T-helper 1 cell treated with Interleukin-12 subunit alpha and Interleukin-12 subunit beta and Interleukin-4 antibody, amounts not matched to agents 30 μg/mL and 1 μg/mL, for 36 hours (primary cell): ENCODE measurements at regions not wholly inside any gene's neighbourhood (a gene's known extent, or its start where the extent isn't known, plus 50 kb on each side); places are given as distances from the start of the nearest gene placed in this dataset.

Source experiments
- H3K27ac Mint-ChIP-seq: one replicate; pipeline ENCODE4 v1.8.0; 2021; ENCODE audit warnings: mild to moderate bottlenecking, mixed read lengths
- H3K27me3 Mint-ChIP-seq: one replicate; pipeline ENCODE4 v1.8.0; 2021; ENCODE audit warnings: low read depth, mixed read lengths
- H3K36me3 Mint-ChIP-seq: one replicate; pipeline ENCODE4 v1.8.0; 2021; ENCODE audit warnings: low read depth, mixed read lengths
- H3K4me1 Mint-ChIP-seq: one replicate; pipeline ENCODE4 v1.8.0; 2021; ENCODE audit warnings: low read depth, mixed read lengths
- H3K4me3 Mint-ChIP-seq: one replicate; pipeline ENCODE4 v1.8.0; 2021; ENCODE audit warnings: mild to moderate bottlenecking, moderate library complexity, mixed read lengths
- H3K9me3 Mint-ChIP-seq: one replicate; pipeline ENCODE4 v1.8.0; 2021; ENCODE audit warnings: mixed read lengths

DNA sequence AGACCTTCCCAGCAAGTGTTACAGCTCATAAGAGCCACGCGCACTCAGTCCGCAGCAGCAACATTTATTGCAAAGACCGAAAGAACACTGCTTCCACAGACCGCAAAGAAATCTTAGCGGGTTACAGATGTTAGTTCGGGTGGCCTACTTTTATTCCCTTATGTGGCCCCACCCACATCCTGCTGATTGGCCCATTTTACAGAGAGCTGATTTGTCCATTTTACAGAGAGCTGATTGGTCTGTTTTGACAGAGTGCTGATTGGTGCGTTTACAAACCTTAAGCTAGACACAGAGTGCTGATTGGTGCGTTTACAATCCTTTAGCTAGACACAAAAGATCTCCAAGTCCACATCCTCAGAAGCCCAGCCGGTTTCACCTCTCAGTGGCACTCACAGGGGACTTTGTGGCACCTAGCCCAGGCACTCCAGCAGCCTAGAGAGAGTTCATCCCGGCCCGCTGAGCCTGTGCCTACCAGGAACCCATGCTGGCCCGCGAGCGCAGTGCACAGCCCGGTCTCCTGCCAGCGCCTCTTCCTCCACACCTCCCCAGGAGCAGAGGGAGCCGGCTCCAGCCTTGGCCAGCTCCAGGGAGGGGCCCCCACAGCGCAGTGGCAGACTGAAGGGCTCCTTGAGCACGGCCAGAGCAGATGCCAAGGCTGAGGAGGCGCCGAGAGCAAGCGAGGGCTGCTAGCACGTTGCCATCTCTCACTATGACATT is 244.3 kb upstream of the TSHZ2 start:
- Mint-ChIP-seq H3K4me1 (no peaks in the 10 kb centered on the region), H3K27ac (no peak overlapping the region), H3K4me3 (no peak overlapping the region), H3K27me3 (no peaks in the 10 kb centered on the region), H3K36me3 (no peaks in the 10 kb centered on the region), H3K9me3 (peaks cover 6% of the 10 kb centered on the region)

DNA sequence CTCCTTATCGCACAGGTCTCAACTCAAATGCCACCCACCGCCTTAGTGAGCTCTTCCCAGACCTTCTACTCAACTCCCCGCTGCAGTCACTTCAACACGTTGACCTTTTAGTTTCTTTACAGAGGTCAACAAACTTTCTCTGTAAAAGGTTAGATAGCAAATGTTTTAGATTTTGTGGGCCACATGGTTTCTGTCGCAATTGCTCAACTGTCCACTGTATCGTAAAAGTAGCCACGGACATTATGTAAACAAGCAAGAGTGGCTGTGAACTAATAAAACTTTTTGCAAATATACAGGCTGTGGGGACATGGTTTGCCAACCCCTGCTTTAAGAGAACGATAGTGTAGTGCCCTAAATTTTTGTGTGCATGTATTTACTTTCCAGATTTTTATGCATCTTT is 247.6 kb upstream of the TSHZ2 start:
- H3K9me3 Mint-ChIP-seq: peaks cover 6% of the 10 kb centered on the region
- H3K27ac Mint-ChIP-seq: no peak overlapping the region
- H3K27me3 Mint-ChIP-seq: no peaks in the 10 kb centered on the region
- H3K4me1 Mint-ChIP-seq: no peaks in the 10 kb centered on the region
- no peaks in the 10 kb centered on the region for H3K36me3 Mint-ChIP-seq
- no peak overlapping the region for H3K4me3 Mint-ChIP-seq

DNA sequence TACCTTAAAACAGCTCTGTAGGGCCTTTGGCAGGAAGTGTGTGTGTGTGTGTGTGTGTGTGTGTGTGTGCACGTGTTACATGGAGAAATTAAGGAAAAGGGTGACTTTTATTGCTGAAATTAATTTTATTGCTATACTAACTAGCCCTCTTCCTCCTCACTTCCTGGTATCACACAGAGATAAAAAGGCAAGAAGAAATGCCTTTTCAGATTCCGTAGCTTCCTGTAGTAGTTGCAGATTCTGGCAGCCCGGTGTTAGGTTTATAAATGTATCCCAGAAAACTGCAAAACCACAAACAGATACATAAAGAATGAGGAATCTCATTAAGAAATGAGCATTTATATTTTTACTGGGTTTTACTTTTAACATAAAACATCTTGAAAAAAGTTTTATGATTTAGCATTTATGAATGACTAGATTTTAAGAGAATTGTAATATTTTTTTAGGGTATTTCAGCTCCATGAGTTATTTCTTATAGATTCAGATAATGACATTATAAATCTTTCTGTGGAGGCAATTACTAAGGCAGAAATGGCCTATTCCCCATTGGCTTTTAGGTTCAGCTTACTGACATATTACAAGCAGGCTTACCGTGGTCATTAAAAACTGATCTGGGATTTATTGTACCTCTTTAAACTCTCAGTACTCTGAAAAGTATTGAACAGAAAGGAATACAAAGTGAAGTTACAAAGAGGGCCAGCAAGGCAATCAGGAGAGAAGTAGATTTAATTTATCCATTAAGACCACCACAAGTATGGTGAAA is 249.1 kb upstream of the TSHZ2 start:
- Mint-ChIP-seq H3K4me1 (no peaks in the 10 kb centered on the region), H3K36me3 (no peaks in the 10 kb centered on the region), H3K9me3 (no peaks in the 10 kb centered on the region), H3K4me3 (no peak overlapping the region), H3K27me3 (no peaks in the 10 kb centered on the region), H3K27ac (no peak overlapping the region)

DNA sequence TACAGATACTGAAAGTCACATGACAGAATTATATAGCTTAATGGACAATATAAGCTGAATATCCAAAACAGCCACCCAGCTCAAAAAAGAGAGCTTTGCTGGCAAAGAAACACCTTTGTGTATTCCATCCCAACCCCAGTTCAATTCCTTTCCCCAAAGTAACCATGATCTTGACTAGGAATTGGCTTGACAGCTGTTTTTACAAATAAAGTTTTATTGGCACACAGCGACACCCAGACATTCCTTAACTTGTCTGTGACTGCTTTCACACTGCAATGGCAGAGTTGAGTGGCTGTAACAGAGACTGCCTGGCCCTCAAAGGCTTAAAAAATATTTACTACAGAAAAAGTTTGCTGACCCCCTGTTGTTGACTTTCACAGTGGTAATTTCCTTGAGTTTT is 264.0 kb upstream of the TSHZ2 start:
- Mint-ChIP-seq H3K27ac (no peak overlapping the region), H3K4me3 (no peak overlapping the region), H3K36me3 (no peaks in the 10 kb centered on the region), H3K4me1 (no peaks in the 10 kb centered on the region), H3K9me3 (no peaks in the 10 kb centered on the region), H3K27me3 (no peaks in the 10 kb centered on the region)

DNA sequence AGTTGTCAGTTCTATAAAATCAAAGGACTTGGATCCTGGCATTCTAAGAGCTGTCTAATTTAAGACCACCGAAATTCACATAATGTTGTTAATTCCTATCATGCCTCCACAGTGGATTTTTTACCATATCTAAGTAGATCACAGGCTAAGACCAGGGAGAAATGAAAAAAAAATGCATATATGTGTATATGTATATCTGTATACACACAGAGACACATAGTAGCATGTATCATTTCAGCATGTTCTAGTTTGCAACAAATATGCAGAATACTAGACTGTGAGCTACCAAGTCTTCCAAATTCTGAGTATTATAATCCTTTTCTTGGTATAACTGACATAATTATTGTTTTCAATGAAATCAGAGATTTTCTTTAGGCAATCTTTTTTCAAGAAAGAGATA is 267.6 kb upstream of the TSHZ2 start:
- H3K27me3 Mint-ChIP-seq: no peaks in the 10 kb centered on the region
- no peak overlapping the region for H3K4me3 Mint-ChIP-seq
- no peak overlapping the region for H3K27ac Mint-ChIP-seq
- no peaks in the 10 kb centered on the region for H3K4me1 Mint-ChIP-seq
- H3K36me3 Mint-ChIP-seq: no peaks in the 10 kb centered on the region
- no peaks in the 10 kb centered on the region for H3K9me3 Mint-ChIP-seq

DNA sequence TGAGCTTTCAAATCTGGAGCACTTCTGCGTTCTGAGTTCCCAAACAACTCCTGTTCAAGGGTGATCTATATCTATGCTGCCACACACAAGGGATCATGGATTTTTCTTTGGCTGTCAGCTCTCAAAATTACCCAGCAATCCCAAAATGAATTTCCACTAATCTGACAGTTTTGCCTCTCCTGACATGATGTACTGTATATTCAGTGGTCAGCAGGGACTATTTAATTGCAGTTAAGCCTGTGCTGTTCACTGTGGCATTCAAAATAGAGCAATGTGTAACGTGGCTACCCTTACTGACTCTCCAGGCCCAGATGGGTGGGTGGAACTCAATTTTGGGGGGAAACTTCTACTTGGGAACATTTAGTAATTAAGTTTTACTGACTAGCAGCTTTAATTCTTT is 283.8 kb upstream of the TSHZ2 start:
- Mint-ChIP-seq H3K27me3 (no peaks in the 10 kb centered on the region), H3K36me3 (peaks cover 2% of the 10 kb centered on the region), H3K9me3 (peaks cover 6% of the 10 kb centered on the region), H3K4me3 (no peak overlapping the region), H3K4me1 (no peaks in the 10 kb centered on the region), H3K27ac (no peak overlapping the region)

DNA sequence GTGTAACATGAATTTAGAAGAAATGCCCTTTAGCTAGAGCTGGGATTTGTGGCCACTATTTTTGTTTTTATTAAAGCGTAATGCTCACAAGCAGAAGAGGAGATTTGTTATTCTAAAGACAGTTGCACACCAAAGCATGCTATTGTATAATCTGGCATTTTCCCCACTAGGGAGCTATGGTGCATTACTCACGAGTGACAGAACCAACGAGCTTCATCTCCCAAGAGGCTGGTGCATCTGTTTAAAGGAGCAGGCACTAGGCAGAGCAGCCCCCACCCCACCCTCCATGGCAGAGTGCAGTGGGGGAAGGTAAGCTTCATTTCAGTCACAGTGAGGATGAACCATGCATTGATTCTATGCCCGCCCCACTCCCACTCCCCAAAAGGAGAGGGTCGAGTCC is 287.3 kb upstream of the TSHZ2 start:
- H3K9me3 Mint-ChIP-seq: peaks cover 6% of the 10 kb centered on the region
- no peak overlapping the region for H3K27ac Mint-ChIP-seq
- no peaks in the 10 kb centered on the region for H3K27me3 Mint-ChIP-seq

DNA sequence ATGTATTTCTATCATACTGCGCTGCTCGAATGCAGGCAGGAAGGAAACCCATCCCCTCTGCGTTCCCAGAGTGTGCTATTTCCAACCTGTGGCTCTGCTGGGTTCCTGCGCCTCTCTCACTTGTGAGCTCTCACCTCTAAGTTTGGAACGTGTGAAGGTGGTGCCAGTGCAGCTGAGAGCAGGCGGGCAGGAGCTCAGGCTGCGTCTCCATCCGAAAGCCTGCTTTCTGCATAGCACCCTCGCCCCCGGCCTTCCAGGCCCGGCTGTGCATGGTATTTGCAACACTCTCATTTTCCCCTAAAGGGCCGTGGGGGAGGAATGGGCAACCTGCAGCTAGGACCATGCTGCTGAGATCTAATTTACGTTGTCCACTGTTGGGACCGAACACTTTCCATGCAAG is 288.0 kb upstream of the TSHZ2 start:
- no peaks in the 10 kb centered on the region for H3K36me3 Mint-ChIP-seq
- H3K27me3 Mint-ChIP-seq: no peaks in the 10 kb centered on the region
- no peak overlapping the region for H3K27ac Mint-ChIP-seq
- H3K9me3 Mint-ChIP-seq: peaks cover 6% of the 10 kb centered on the region
- no peak overlapping the region for H3K4me3 Mint-ChIP-seq
- H3K4me1 Mint-ChIP-seq: no peaks in the 10 kb centered on the region

More for the DNA sequence above, 287.3 kb upstream of the TSHZ2 start:
- no peaks in the 10 kb centered on the region for H3K36me3 Mint-ChIP-seq
- H3K4me1 Mint-ChIP-seq: no peaks in the 10 kb centered on the region
- H3K4me3 Mint-ChIP-seq: no peak overlapping the region

DNA sequence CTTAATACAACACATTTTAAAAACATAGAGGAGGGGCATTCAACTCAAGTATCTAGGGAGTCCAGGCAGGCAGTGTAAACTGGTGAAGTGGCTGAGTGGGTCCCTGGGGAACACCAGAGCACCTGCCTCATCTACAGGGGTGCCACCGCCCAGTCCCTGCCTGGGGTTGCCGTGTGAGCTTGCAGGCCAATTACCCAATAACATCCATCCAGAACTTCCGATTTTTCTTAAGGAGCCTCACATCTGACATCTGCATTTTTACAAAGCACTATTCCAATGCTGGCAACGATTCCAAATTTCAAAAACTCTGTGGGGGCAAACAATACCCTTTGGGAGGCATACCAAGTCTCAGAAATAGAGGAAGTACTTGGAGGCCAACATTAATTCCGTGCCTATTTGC is 288.4 kb upstream of the TSHZ2 start:
- Mint-ChIP-seq H3K4me1 (no peaks in the 10 kb centered on the region), H3K4me3 (no peak overlapping the region), H3K27ac (no peak overlapping the region), H3K27me3 (no peaks in the 10 kb centered on the region), H3K36me3 (no peaks in the 10 kb centered on the region), H3K9me3 (peaks cover 6% of the 10 kb centered on the region)

DNA sequence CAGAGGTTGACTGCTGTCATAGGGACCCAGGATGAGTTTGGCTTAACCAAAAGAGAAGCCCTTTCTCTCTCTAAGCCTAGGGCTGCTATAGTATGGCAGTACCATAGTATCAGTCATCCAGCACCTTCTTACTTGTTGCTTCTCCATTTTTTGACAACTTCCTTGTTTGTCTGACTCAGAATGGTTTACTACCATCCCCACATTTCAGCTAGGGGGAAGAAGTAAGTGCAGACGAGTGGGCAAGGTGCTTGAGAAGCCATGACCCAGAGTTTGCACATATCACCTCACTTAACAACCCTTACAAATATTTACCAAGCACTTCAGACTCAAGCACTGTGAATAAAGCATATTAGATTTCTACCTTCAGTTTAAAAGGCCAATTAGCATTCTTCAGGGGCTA is 289.9 kb upstream of the TSHZ2 start:
- Mint-ChIP-seq H3K27ac (no peak overlapping the region), H3K4me1 (no peaks in the 10 kb centered on the region)

DNA sequence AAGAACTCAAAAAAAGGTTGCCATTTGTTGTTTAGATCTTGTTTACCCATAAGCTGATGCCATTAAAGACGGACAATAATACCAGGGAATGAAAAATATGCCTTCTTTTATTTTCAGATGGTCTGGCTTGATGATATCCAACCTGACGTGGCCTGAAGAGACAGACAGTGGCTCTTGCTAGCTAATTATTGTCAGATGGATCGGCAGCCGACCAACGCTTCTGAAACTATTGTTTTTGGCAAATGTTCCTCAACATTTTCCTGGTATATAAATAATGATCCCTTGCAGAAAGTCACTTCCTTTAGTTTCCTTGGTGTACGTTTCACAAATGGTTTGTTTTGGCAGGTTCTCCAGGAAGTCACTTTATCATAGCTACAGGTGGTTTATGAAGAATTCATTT is 290.9 kb upstream of the TSHZ2 start:
- H3K27me3 Mint-ChIP-seq: no peaks in the 10 kb centered on the region
- no peaks in the 10 kb centered on the region for H3K36me3 Mint-ChIP-seq
- peaks cover 6% of the 10 kb centered on the region for H3K9me3 Mint-ChIP-seq
- H3K27ac Mint-ChIP-seq: no peak overlapping the region
- peaks cover 2% of the 10 kb centered on the region for H3K4me1 Mint-ChIP-seq
- H3K4me3 Mint-ChIP-seq: no peak overlapping the region

More for the DNA sequence above, 289.9 kb upstream of the TSHZ2 start:
- Mint-ChIP-seq H3K36me3 (no peaks in the 10 kb centered on the region), H3K27me3 (no peaks in the 10 kb centered on the region), H3K9me3 (peaks cover 6% of the 10 kb centered on the region), H3K4me3 (no peak overlapping the region)

DNA sequence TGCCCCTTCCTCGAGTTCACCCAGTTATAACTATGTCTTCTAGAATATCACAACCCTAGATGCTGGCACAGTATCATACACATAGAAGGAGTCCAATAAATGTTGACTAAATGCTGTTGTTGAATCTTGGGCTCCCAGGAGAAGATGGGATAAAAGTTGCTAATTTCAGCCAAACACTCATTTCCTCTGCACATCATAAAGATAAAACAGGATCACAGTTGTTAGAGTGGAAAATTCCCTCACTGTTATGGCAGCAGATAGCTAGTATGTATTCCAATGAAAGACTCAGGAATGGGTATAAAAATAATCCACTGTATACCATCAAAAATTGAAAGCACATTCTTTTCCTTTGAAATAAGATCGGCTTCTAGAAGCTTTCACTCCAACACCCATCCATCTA is 294.9 kb upstream of the TSHZ2 start:
- H3K4me3 Mint-ChIP-seq: no peak overlapping the region
- H3K27me3 Mint-ChIP-seq: no peaks in the 10 kb centered on the region
- H3K36me3 Mint-ChIP-seq: no peaks in the 10 kb centered on the region
- H3K9me3 Mint-ChIP-seq: no peaks in the 10 kb centered on the region
- H3K27ac Mint-ChIP-seq: no peak overlapping the region
- H3K4me1 Mint-ChIP-seq: peaks cover 2% of the 10 kb centered on the region

DNA sequence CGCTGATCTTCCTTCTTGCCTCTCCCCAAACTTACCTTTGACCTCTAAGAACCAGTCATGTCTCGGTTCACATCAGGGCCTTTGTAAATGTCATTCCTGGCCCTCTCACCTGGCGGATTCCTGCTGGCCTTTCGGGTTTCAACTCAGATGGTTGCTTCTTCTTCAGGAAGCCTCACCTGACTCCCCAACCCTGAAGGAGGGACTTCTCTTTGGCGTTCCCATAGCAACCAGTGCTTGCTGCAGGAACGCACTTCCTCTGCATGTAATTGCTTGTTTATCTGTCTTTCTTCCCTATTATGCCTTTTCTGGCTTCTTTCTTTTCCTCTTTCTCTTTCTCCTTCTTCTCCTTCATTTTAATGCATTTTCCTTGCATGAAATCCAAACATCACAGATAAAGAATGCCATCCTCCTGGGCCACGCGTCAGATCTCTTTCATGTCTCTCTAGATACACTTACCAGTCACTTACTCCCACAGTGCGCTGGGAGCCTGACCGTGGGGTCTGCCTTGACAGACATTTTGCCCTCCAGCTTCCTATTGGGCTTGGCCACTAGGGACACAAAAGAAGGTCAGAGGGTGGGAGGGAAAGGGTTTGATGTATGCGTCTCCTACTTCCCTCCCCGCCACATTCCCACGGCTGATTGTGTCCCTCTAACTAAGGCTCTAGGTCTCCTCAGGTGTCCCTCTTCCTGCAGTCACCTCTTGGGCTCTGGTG is 295.7 kb upstream of the TSHZ2 start:
- no peaks in the 10 kb centered on the region for H3K36me3 Mint-ChIP-seq
- peaks cover 2% of the 10 kb centered on the region for H3K4me1 Mint-ChIP-seq
- no peak overlapping the region for H3K27ac Mint-ChIP-seq
- H3K27me3 Mint-ChIP-seq: no peaks in the 10 kb centered on the region
- H3K4me3 Mint-ChIP-seq: no peak overlapping the region
- no peaks in the 10 kb centered on the region for H3K9me3 Mint-ChIP-seq

DNA sequence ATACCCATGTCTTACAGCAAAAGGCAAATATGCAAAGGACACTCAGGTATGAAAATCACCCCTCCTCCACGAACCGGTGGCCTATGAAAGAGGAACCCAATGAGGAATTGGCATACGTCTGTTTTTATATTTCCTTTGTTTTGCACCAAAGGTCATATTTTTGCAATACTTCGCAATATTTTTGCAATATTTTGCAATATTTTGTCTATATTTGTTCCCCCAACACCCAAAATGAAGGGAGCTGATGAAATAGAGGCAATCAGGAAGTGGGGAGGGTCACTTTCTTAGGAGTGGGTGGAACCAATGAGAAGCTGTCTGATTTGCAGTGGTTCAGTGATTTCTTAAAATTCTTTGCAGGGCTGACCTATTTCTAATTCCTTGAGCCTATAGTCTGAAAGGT is 296.8 kb upstream of the TSHZ2 start:
- Mint-ChIP-seq H3K36me3 (no peaks in the 10 kb centered on the region), H3K4me1 (peaks cover 2% of the 10 kb centered on the region), H3K27ac (no peak overlapping the region), H3K27me3 (no peaks in the 10 kb centered on the region), H3K4me3 (no peak overlapping the region), H3K9me3 (no peaks in the 10 kb centered on the region)

DNA sequence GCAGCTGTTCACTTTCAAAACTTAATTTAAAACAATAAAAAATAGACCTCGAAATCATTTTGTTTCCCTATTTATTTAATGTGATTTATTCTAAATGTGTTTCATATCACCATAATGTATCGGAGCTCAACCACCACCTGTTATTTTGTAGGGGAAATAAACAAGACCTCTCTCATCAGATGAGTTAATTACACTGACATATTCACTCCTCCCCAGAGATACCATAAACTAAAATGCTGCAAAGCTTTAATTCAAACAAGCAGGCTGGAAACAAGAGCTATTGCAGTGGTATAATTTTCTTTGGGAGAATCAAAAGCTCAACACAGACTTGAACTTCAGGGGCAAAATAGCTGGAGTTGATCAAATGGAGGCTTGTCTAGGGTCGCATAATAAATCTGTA is 303.5 kb upstream of the TSHZ2 start:
- Mint-ChIP-seq H3K4me3 (no peak overlapping the region), H3K27me3 (no peaks in the 10 kb centered on the region), H3K27ac (no peak overlapping the region), H3K36me3 (no peaks in the 10 kb centered on the region), H3K4me1 (no peaks in the 10 kb centered on the region), H3K9me3 (no peaks in the 10 kb centered on the region)
